ENCODE measurements at regions not wholly inside any gene's neighbourhood (a gene's known extent, or its start where the extent isn't known, plus 50 kb on each side); places are given as distances from the start of the nearest gene placed in this dataset.

DNA sequence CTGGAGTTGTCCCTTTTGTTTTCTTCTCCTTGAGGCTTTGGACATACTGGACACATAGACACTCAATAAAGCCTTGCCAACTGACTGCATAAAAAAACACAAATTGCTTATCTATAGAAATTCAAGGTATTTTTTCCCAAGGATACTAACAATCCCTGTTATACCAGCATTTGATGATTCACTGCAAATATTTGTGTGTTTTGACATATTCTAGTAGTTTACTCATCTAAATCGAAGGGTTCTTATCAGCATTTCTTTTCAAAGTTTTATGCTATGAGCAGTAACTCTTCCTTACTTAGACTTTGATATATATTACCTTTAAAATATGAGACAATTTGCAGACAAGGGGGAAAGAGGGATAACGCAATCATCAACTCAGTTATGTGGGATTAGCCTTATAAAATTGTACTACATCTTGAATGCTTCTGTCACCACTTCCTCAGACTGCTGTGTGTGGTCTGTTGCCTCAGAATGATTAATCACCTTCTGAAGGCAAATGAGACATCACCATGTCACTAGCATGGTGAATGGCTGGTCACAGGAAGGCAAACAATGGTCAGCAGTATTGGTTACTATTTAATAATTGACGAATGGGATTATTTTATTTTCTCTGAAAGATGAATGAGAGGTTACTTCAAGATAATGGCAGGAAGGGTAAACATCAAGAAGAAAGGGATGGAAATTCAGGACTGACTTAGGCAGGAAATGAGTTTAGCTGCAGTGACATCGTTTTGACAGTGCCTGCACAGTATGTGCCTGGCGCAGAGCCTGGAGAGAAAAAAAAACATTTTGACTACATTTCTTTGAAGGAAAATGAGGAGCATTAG is 544.3 kb upstream of the CNKSR2 start:
- DNase-seq (ENCODE audit: low spot score), result no peak
- in situ Hi-C loops (cut with MboI; ENCODE audit: low sequenced_read_pairs, unreplicated experiment), result no loop called here
- TF ChIP-seq, protein P1, sequence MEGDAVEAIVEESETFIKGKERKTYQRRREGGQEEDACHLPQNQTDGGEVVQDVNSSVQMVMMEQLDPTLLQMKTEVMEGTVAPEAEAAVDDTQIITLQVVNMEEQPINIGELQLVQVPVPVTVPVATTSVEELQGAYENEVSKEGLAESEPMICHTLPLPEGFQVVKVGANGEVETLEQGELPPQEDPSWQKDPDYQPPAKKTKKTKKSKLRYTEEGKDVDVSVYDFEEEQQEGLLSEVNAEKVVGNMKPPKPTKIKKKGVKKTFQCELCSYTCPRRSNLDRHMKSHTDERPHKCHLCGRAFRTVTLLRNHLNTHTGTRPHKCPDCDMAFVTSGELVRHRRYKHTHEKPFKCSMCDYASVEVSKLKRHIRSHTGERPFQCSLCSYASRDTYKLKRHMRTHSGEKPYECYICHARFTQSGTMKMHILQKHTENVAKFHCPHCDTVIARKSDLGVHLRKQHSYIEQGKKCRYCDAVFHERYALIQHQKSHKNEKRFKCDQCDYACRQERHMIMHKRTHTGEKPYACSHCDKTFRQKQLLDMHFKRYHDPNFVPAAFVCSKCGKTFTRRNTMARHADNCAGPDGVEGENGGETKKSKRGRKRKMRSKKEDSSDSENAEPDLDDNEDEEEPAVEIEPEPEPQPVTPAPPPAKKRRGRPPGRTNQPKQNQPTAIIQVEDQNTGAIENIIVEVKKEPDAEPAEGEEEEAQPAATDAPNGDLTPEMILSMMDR (IDR thresholded peaks at IDR 0.05; ENCODE audit: borderline replicate concordance, control extremely low read depth, extremely low read depth, insufficient read depth, missing control alignments), result no peak

DNA sequence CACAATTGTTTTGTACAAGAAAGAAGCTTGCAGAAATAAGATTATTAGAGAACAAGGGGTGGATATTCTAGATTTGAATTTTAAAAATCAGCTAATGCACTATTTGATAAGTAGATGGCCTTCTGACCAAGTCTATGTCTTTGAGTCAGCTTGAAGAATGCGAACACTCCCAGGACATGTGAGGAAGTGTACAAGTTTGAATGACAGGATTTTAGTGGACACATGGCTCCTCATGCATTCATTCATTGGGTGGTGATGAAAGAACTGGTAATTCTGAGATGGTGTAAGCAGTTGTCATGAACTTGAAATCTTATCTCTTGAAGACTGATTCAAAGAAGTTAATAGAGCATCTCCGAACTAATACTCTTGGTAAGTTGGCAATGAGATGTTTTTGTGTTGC is 548.2 kb upstream of the CNKSR2 start:
- no peak for DNase-seq (ENCODE audit: low spot score)
- in situ Hi-C loops (cut with MboI; ENCODE audit: low sequenced_read_pairs, unreplicated experiment), result no loop called here
- TF ChIP-seq, protein P1 (IDR thresholded peaks at IDR 0.05; ENCODE audit: borderline replicate concordance, control extremely low read depth, extremely low read depth, insufficient read depth, missing control alignments), result no peak

DNA sequence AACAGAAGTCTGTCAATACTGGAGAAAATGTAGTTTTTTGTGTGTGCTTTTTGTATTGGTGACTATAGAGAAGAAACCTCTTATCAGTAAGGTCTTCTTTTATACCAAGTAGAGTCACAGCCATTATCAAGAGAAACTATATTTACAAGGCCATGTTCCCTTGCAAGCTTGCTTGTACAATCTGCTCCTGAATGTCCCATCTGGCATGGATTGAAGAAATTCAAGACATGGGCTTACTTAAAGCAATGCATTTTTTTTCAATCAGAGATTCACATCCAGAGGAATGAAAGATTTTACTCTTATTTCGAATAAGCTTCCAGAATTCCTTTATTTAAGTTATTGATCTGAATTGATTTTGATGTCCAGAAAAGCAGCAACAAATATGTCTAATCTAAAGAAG is 537.3 kb upstream of the RPS6KA3 start:
- DNase-seq (ENCODE audit: low spot score), result no peak
- in situ Hi-C loops (cut with MboI; ENCODE audit: low sequenced_read_pairs, unreplicated experiment), result no loop called here
- TF ChIP-seq, protein P1 (IDR thresholded peaks at IDR 0.05; ENCODE audit: borderline replicate concordance, control extremely low read depth, extremely low read depth, insufficient read depth, missing control alignments), result no peak

DNA sequence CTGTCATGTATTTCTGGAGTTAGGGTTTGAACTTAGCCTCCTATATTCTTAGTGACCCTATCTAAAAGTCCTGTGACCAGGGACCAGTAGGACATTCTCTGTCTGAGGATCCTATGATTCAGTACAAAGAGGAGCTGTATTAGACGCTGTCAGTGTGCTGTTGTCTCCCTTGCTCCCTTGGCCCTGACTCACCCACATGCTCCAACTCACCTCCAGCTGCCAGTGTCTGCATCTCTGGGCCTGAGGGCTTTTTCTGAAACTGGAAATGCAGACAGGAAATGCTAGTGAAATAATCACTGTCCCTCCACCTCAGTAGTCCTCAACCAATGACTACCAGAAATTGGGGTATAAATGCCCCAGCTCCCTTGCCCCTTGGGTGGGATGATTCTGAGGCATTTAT is 535.3 kb upstream of the RPS6KA3 start:
- no peak for DNase-seq (ENCODE audit: low spot score)
- in situ Hi-C loops (cut with MboI; ENCODE audit: low sequenced_read_pairs, unreplicated experiment), result no loop called here
- TF ChIP-seq, protein P1 (IDR thresholded peaks at IDR 0.05; ENCODE audit: borderline replicate concordance, control extremely low read depth, extremely low read depth, insufficient read depth, missing control alignments), result no peak

DNA sequence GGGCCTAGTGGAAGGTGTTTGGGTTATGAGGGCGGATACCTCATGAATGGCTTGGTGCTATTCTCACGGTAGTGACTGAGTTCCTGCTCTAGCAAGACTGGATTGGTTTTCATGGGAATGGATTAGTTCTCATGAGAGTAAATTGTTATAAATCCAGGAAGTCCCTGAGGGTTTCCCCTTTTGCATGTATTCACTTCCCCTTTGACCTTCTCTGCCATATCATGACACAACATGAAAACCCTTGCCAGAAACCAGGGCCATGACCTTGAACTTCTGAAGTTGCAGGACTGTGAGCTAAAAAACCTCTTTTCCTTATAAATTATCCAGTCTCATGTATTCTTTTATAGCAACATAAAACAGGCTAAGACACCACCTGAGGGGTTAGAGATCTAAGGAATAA is 529.7 kb upstream of the RPS6KA3 start:
- DNase-seq (ENCODE audit: low spot score), result no peak
- in situ Hi-C loops (cut with MboI; ENCODE audit: low sequenced_read_pairs, unreplicated experiment), result no loop called here
- TF ChIP-seq, protein P1 (IDR thresholded peaks at IDR 0.05; ENCODE audit: borderline replicate concordance, control extremely low read depth, extremely low read depth, insufficient read depth, missing control alignments), result no peak

DNA sequence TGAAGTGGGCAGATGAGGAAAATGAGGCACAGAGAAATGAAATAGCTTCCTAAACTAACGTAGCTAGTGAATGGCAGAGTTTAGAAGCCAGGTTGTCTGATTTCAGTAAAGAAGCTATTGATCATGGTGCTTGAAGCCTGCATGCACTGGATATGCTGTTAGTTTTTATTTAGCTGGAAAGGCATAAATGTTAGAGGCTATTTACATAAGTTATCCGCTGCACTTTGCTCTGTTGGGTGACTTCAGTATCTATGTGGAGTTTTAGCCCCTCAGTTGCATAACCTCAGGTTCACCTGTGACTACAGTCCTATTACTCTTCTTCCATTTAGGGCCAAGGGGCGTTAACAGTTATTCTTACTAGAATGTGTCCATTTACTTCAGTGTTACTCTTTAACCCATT is 522.4 kb upstream of the RPS6KA3 start:
- no peak for DNase-seq (ENCODE audit: low spot score)
- TF ChIP-seq, protein P1 (IDR thresholded peaks at IDR 0.05; ENCODE audit: borderline replicate concordance, control extremely low read depth, extremely low read depth, insufficient read depth, missing control alignments), result no peak
- in situ Hi-C loops (cut with MboI; ENCODE audit: low sequenced_read_pairs, unreplicated experiment), result no loop called here
